HEK293 (cell line): ENCODE measurements at regions not wholly inside any gene's neighbourhood (a gene's known extent, or its start where the extent isn't known, plus 50 kb on each side); places are given as distances from the start of the nearest gene placed in this dataset.

Experiments used
- PATZ1 ChIP-seq: fragments of 450-650 bp; formaldehyde crosslinking; IDR thresholded peaks from 2 replicates; pipeline ENCODE4 v1.5.1; 2016; ENCODE audit warnings: missing biosample characterization, missing genetic modification characterization
- PRDM1 ChIP-seq: fragments of 450-650 bp; formaldehyde crosslinking; IDR thresholded peaks from 2 replicates; pipeline ENCODE4; 2016; ENCODE audit warnings: missing biosample characterization, missing genetic modification characterization
- REST ChIP-seq: fragments of 450-650 bp; formaldehyde crosslinking; IDR thresholded peaks from 2 replicates; pipeline ENCODE4 v1.5.1; 2016; ENCODE audit warnings: missing biosample characterization, missing genetic modification characterization
- ZNF280D ChIP-seq: fragments of 450-650 bp; formaldehyde crosslinking; IDR thresholded peaks from 2 replicates; pipeline ENCODE4 v1.5.1; 2016; ENCODE audit warnings: missing biosample characterization, missing genetic modification characterization
- ZNF311 ChIP-seq: fragments of 450-650 bp; formaldehyde crosslinking; IDR thresholded peaks from 2 replicates; pipeline ENCODE4 v1.5.1; 2017; ENCODE audit warnings: missing biosample characterization, missing genetic modification characterization, borderline replicate concordance
- ZNF335 ChIP-seq: fragments of 450-650 bp; formaldehyde crosslinking; conservative IDR thresholded peaks from 2 replicates; pipeline ENCODE4 v1.5.1; 2016; ENCODE audit warnings: missing biosample characterization, missing genetic modification characterization
- ZNF777 ChIP-seq: fragments of 450-650 bp; formaldehyde crosslinking; IDR thresholded peaks from 2 replicates; pipeline ENCODE4 v1.5.1; 2017; ENCODE audit warnings: missing biosample characterization, missing genetic modification characterization, borderline replicate concordance

- TF ChIP-seq ZNF777 (tag by site-specific recombination) (no peak), PRDM1 (tag by site-specific recombination) (no peak), REST (tag by site-specific recombination) (no peak), PATZ1 (tag by site-specific recombination) (no peak), ZNF280D (tag by site-specific recombination) (no peak), ZNF335 (no peak), ZNF311 (no peak)
Observed at GRCh38 chr3:182138393-182138792, 426.7 kb downstream of the SOX2 start.
